Kidney (tissue), 13 donors: ENCODE measurements at regions not wholly inside any gene's neighbourhood (a gene's known extent, or its start where the extent isn't known, plus 50 kb on each side); places are given as distances from the start of the nearest gene placed in this dataset.

Source experiments
- DNase-seq, 5 donors: peaks; one replicate each; pipeline ENCODE4 v3.0.0-alpha.2; 2013 to 2020
- FAIRE-seq: peaks from 2 replicates; lab custom pipeline; 2012; peaks lifted over from hg19 to GRCh38; lab: Jason Lieb, UNC
- H3K27ac ChIP-seq, 2 donors: one replicate each; pipeline ENCODE4 v1.7.0; 2013; ENCODE audit warnings: low read depth in 2 of 2, low read length in 2 of 2, inconsistent platforms in 1 of 2
- H3K27me3 ChIP-seq: one replicate; pipeline ENCODE4 v1.7.1; 2013; ENCODE audit warnings: low read length, inconsistent platforms; ENCODE audit not compliant: control insufficient read depth, insufficient read depth
- H3K36me3 ChIP-seq, 3 donors: one replicate each; pipeline versions ENCODE4 v1.7.0 to v1.7.1; 2013; ENCODE audit warnings: low read length in 3 of 3, control low read depth in 1 of 3, inconsistent platforms in 1 of 3; ENCODE audit not compliant: insufficient read depth in 3 of 3, control insufficient read depth in 2 of 3
- H3K4me1 ChIP-seq, 3 donors: one replicate each; pipeline versions ENCODE4 v1.7.0 to v1.7.1; 2013; ENCODE audit warnings: low read length in 3 of 3, inconsistent platforms in 1 of 3, low read depth in 1 of 3; ENCODE audit not compliant: control insufficient read depth in 2 of 3, insufficient read depth in 2 of 3
- H3K4me3 ChIP-seq, 3 donors: one replicate each; pipeline versions ENCODE4 v1.7.0 to v1.8.1; 2013; ENCODE audit warnings: low read length in 3 of 3, control low read depth in 1 of 3, inconsistent platforms in 1 of 3
- H3K9ac ChIP-seq, 3 donors: one replicate each; pipeline versions ENCODE4 v1.7.0 to v1.7.1; 2013; ENCODE audit warnings: low read length in 3 of 3, control low read depth in 1 of 3, inconsistent platforms in 1 of 3
- H3K9me3 ChIP-seq, 3 donors: one replicate each; pipeline versions ENCODE4 v1.7.0 to v1.7.1; 2013; ENCODE audit warnings: low read length in 3 of 3, control low read depth in 1 of 3, inconsistent platforms in 1 of 3; ENCODE audit not compliant: control insufficient read depth in 2 of 3, insufficient read depth in 1 of 3
- intact Hi-C: fragments of 100-400 bp; cut with DNase I; formaldehyde crosslinking; loops from one replicate; pipeline ENCODE4 v1.11.1; 2022
- TF ChIP-seq, protein P1 (sequence below): IDR thresholded peaks from 3 replicates; pipeline ENCODE4 v1.5.1; 2012; ENCODE audit warnings: mild to moderate bottlenecking, moderate library complexity, borderline replicate concordance; ENCODE audit not compliant: insufficient read depth; ENCODE audit errors: extremely low read depth
- donor health status: control.
- donor health status: control.
- donor health status: control.
- donor health status: control.
- donor health status: control.
- donor health status: DM: yes; HTN: yes; CAD: no.
- donor health status: Normal renal cell carcinoma (clear cell type).

- peak; percentile 97 for FAIRE-seq
- intact Hi-C loops, result no loop called here
- Histone ChIP-seq H3K9me3 (no peaks in the 10 kb centered on the region), H3K4me3 (no peak overlapping the region), H3K27me3 (no peaks in the 10 kb centered on the region), H3K27ac (no peak overlapping the region), H3K36me3 (no peaks in the 10 kb centered on the region), H3K9ac (no peak overlapping the region), H3K4me1 (no peaks in the 10 kb centered on the region)
- DNase-seq, result no peak
- TF ChIP-seq, protein P1, sequence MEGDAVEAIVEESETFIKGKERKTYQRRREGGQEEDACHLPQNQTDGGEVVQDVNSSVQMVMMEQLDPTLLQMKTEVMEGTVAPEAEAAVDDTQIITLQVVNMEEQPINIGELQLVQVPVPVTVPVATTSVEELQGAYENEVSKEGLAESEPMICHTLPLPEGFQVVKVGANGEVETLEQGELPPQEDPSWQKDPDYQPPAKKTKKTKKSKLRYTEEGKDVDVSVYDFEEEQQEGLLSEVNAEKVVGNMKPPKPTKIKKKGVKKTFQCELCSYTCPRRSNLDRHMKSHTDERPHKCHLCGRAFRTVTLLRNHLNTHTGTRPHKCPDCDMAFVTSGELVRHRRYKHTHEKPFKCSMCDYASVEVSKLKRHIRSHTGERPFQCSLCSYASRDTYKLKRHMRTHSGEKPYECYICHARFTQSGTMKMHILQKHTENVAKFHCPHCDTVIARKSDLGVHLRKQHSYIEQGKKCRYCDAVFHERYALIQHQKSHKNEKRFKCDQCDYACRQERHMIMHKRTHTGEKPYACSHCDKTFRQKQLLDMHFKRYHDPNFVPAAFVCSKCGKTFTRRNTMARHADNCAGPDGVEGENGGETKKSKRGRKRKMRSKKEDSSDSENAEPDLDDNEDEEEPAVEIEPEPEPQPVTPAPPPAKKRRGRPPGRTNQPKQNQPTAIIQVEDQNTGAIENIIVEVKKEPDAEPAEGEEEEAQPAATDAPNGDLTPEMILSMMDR, result no peak
These were observed 1643.4 kb upstream of the MIR17HG start for GRCh38 chr13:89704040-89704439.

GRCh38 chr13:89708013-89708412 is 1639.5 kb upstream of the MIR17HG start:
- TF ChIP-seq, protein P1, result no peak
- no peaks in the 10 kb centered on the region for H3K9me3 ChIP-seq
- no peak overlapping the region for H3K4me3 ChIP-seq
- intact Hi-C loops, result no loop called here
- FAIRE-seq (no peak), DNase-seq (no peak)
- H3K4me1 ChIP-seq, result no peaks in the 10 kb centered on the region
- H3K9ac ChIP-seq, result no peak overlapping the region
- H3K36me3 ChIP-seq, result no peaks in the 10 kb centered on the region
- H3K27me3 ChIP-seq, result no peaks in the 10 kb centered on the region
- H3K27ac ChIP-seq, result no peak overlapping the region

DNA sequence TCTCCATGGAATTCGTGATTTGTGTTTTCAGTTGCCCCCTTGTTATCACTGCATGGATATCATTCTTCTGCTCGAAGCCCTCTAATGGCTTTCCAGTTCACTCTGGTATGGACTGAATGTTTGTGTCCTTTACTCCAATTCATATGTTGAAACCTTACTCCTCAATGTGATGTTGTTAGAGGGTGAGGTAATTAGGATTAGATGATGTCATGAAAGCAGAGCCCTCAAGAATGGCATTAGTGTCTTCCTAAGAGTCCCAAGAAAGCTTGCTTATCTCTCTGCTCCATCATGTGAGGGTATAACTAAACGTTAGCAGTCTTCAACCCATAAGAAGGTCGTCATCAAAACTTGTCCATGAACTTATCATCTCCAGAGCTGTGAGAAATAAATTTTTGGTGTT is 1626.3 kb upstream of the MIR17HG start:
- FAIRE-seq, result no peak
- intact Hi-C loops, result no loop called here

More for the DNA sequence above, 1626.3 kb upstream of the MIR17HG start:
- Histone ChIP-seq H3K4me1 (no peaks in the 10 kb centered on the region), H3K9me3 (no peaks in the 10 kb centered on the region), H3K27me3 (no peaks in the 10 kb centered on the region), H3K9ac (no peak overlapping the region), H3K27ac (no peak overlapping the region), H3K4me3 (no peak overlapping the region), H3K36me3 (no peaks in the 10 kb centered on the region)
- no peak for DNase-seq
- TF ChIP-seq, protein P1, result no peak
